GM12864 (cell line): ENCODE measurements at regions not wholly inside any gene's neighbourhood (a gene's known extent, or its start where the extent isn't known, plus 50 kb on each side); places are given as distances from the start of the nearest gene placed in this dataset.
"Not testable (repeated sequence)": the region's sequence is repeated elsewhere in the genome, so short reads cannot be mapped to it uniquely, and the experiment has no call there.

ENCODE experiments used
- DNase-seq: peaks from one replicate; pipeline ENCODE4 v3.0.0-alpha.2; 2011; ENCODE audit warnings: low read depth
- H3K4me3 ChIP-seq: 2 replicates; pipeline ENCODE4 v1.5.1; 2011; ENCODE audit warnings: mild to moderate bottlenecking, low read depth, low read length, control low read depth
- CTCF ChIP-seq: IDR thresholded peaks from 2 replicates; pipeline ENCODE4 v1.5.1; 2011; ENCODE audit warnings: low read depth, mild to moderate bottlenecking, moderate library complexity, low read length, control low read depth, inconsistent platforms; ENCODE audit errors: missing control alignments

GRCh38 chr15:31203999-31204398 lies 102.5 kb upstream of the TRPM1 start:
- TF ChIP-seq CTCF: no peak

GRCh38 chr15:31206386-31207181 lies 105.1 kb upstream of the TRPM1 start:
- DNase-seq: no peak
- TF ChIP-seq CTCF: no peak
- H3K4me3 ChIP-seq: no peak overlapping the region

More at GRCh38 chr15:31203999-31204398, 102.5 kb upstream of the TRPM1 start:
- no peak overlapping the region for H3K4me3 ChIP-seq
- no peak for DNase-seq

GRCh38 chr15:31207246-31207645 lies 105.7 kb upstream of the TRPM1 start:
- no peak for DNase-seq
- no peak overlapping the region for H3K4me3 ChIP-seq
- no peak for TF ChIP-seq CTCF

GRCh38 chr15:31207861-31208260 lies 106.3 kb upstream of the TRPM1 start:
- not testable (repeated sequence) for DNase-seq, H3K4me3 ChIP-seq
- TF ChIP-seq CTCF: peak; percentile 19

- no peak overlapping the region for H3K4me3 ChIP-seq
- TF ChIP-seq CTCF: no peak
- no peak for DNase-seq
These were observed 107.3 kb upstream of the TRPM1 start for GRCh38 chr15:31208817-31209216.

GRCh38 chr15:31211353-31211752 lies 109.8 kb upstream of the TRPM1 start:
- no peak for DNase-seq
- no peak overlapping the region for H3K4me3 ChIP-seq
- TF ChIP-seq CTCF: no peak
